OCI-LY3 (cell line): ENCODE measurements at regions not wholly inside any gene's neighbourhood (a gene's known extent, or its start where the extent isn't known, plus 50 kb on each side); places are given as distances from the start of the nearest gene placed in this dataset.

Experiments used
- H2AFZ ChIP-seq: fragments of 200-600, 300-600 bp; shearing (Covaris generic); 2 replicates; pipeline ENCODE4 v1.6.0; 2014; ENCODE audit warnings: antibody characterized with exemption, low read depth, low read length
- H3K27ac ChIP-seq: fragments of 200-600, 300-600 bp; sonication (generic); 2 replicates; pipeline ENCODE4 v1.5.1; 2014; ENCODE audit warnings: mild to moderate bottlenecking, low read length, moderate library complexity, mixed read lengths
- H3K27me3 ChIP-seq: fragments of 200-600, 300-600 bp; sonication (generic); 2 replicates; pipeline ENCODE4 v1.6.1; 2014; ENCODE audit warnings: low read depth, low read length, mixed read lengths
- H3K36me3 ChIP-seq: fragments of 200-600, 300-600 bp; sonication (generic); replicated peaks from 2 replicates; pipeline ENCODE3; 2014; ENCODE audit warnings: low read depth, low read length, mixed read lengths
- H3K4me1 ChIP-seq: fragments of 300-600, 200-600 bp; sonication (generic); 2 replicates; pipeline ENCODE4 v1.6.1; 2014; ENCODE audit warnings: low read length, mixed read lengths
- H3K4me2 ChIP-seq: fragments of 200-600, 300-600 bp; sonication (generic); 2 replicates; pipeline ENCODE4 v1.6.1; 2014; ENCODE audit warnings: low read length, mixed read lengths
- H3K4me3 ChIP-seq: fragments of 300-600, 200-600 bp; sonication (generic); 2 replicates; pipeline ENCODE4 v1.5.1; 2014; ENCODE audit warnings: antibody characterized with exemption, mild to moderate bottlenecking, low read length, moderate library complexity
- H3K79me2 ChIP-seq: fragments of 300-600, 200-600 bp; shearing (Covaris generic); 2 replicates; pipeline ENCODE4 v1.6.1; 2014; ENCODE audit warnings: mild to moderate bottlenecking, low read length, mixed read lengths
- H3K9ac ChIP-seq: fragments of 300-600, 200-600 bp; shearing (Covaris generic); 2 replicates; pipeline ENCODE4 v1.6.0; 2014; ENCODE audit warnings: mild to moderate bottlenecking, low read length, moderate library complexity
- H3K9me3 ChIP-seq: fragments of 200-600, 300-600 bp; shearing (Covaris generic); 2 replicates; pipeline ENCODE4 v1.6.1; 2014; ENCODE audit warnings: low read length, mixed read lengths; ENCODE audit not compliant: insufficient read depth
- H4K20me1 ChIP-seq: fragments of 200-600, 300-600 bp; sonication (generic); 2 replicates; pipeline ENCODE4 v1.6.1; 2016; ENCODE audit warnings: low read length, mixed read lengths; ENCODE audit not compliant: insufficient read depth
- CTCF ChIP-seq: fragments of 200-600, 300-600 bp; sonication (generic); IDR thresholded peaks from 2 replicates; pipeline ENCODE4 v1.5.1; 2014; ENCODE audit warnings: antibody characterized with exemption, low read length, low read depth
- EZH2phosphoT487 ChIP-seq: fragments of 200-600 bp; shearing (Covaris generic); IDR thresholded peaks from 2 replicates; pipeline ENCODE4 v1.6.1; 2018; ENCODE audit warnings: antibody characterized with exemption, mixed run types, low read depth

- H3K27me3 ChIP-seq = no peaks in the 10 kb centered on the region
- H2AFZ ChIP-seq = no peak overlapping the region
- no peak overlapping the region for H3K4me3 ChIP-seq
- H3K36me3 ChIP-seq = no peaks in the 10 kb centered on the region
- no peak overlapping the region for H3K9ac ChIP-seq
- H3K79me2 ChIP-seq = no peaks in the 10 kb centered on the region
- H3K4me1 ChIP-seq = no peaks in the 10 kb centered on the region
- no peaks in the 10 kb centered on the region for H3K9me3 ChIP-seq
- no peak overlapping the region for H3K4me2 ChIP-seq
- H3K27ac ChIP-seq = no peak overlapping the region
- no peaks in the 10 kb centered on the region for H4K20me1 ChIP-seq
- TF ChIP-seq CTCF = no peak
- no peak for TF ChIP-seq EZH2phosphoT487
These were observed 127.6 kb downstream of the ETAA1 start for GRCh38 chr2:67524777-67525176.

- Histone ChIP-seq H3K4me2 (no peak overlapping the region), H3K9ac (no peak overlapping the region), H3K27me3 (no peaks in the 10 kb centered on the region), H3K4me1 (no peaks in the 10 kb centered on the region), H3K36me3 (no peaks in the 10 kb centered on the region), H4K20me1 (no peaks in the 10 kb centered on the region), H2AFZ (no peak overlapping the region), H3K27ac (no peak overlapping the region), H3K4me3 (no peak overlapping the region), H3K9me3 (no peaks in the 10 kb centered on the region), H3K79me2 (no peaks in the 10 kb centered on the region)
- TF ChIP-seq EZH2phosphoT487 (no peak), CTCF (no peak)
These were observed 129.2 kb downstream of the ETAA1 start for GRCh38 chr2:67526283-67526682.

GRCh38 chr2:67528320-67528719 lies 131.2 kb downstream of the ETAA1 start:
- Histone ChIP-seq H3K9ac (no peak overlapping the region), H3K27ac (no peak overlapping the region), H4K20me1 (no peaks in the 10 kb centered on the region), H3K4me3 (no peak overlapping the region), H3K9me3 (no peaks in the 10 kb centered on the region), H3K79me2 (no peaks in the 10 kb centered on the region), H2AFZ (no peak overlapping the region), H3K36me3 (no peaks in the 10 kb centered on the region), H3K27me3 (no peaks in the 10 kb centered on the region), H3K4me1 (no peaks in the 10 kb centered on the region), H3K4me2 (no peak overlapping the region)
- no peak for TF ChIP-seq EZH2phosphoT487
- no peak for TF ChIP-seq CTCF

- Histone ChIP-seq H2AFZ (no peak overlapping the region), H3K27ac (no peak overlapping the region), H3K4me3 (no peak overlapping the region), H3K9me3 (no peaks in the 10 kb centered on the region), H3K79me2 (no peaks in the 10 kb centered on the region), H4K20me1 (no peaks in the 10 kb centered on the region), H3K36me3 (no peaks in the 10 kb centered on the region), H3K9ac (no peak overlapping the region), H3K4me2 (no peak overlapping the region), H3K4me1 (no peaks in the 10 kb centered on the region), H3K27me3 (no peaks in the 10 kb centered on the region)
- TF ChIP-seq CTCF (no peak), EZH2phosphoT487 (no peak)
These were observed 135.3 kb downstream of the ETAA1 start for GRCh38 chr2:67532387-67532786.
